H1 (cell line): ENCODE measurements at regions not wholly inside any gene's neighbourhood (a gene's known extent, or its start where the extent isn't known, plus 50 kb on each side); places are given as distances from the start of the nearest gene placed in this dataset.

Experiments
- CBX8 ChIP-seq: fragments of 300-800, 300-1000 bp; sonication (generic); IDR thresholded peaks from 2 replicates; pipeline ENCODE4 v1.7.1; 2016; ENCODE audit warnings: low read depth, low read length, borderline replicate concordance
- CHD7 ChIP-seq: fragments of 300-600 bp; sonication (generic); IDR thresholded peaks from 2 replicates; pipeline ENCODE4 v1.7.1; 2012; ENCODE audit warnings: low read length, moderate library complexity, mild to moderate bottlenecking, inconsistent platforms; ENCODE audit not compliant: insufficient replicate concordance
- MAX ChIP-seq: IDR thresholded peaks from 2 replicates; pipeline ENCODE4 v1.6.1; 2012; ENCODE audit warnings: inconsistent platforms
- POLR2AphosphoS5 ChIP-seq: IDR thresholded peaks from 2 replicates; pipeline ENCODE4 v1.6.1; 2011; ENCODE audit warnings: low read depth, low read length

- TF ChIP-seq CHD7 (no peak), POLR2AphosphoS5 (no peak), CBX8 (no peak), MAX (no peak)
Measured at GRCh38 chr2:8024506-8024905, 657.4 kb upstream of the ID2 start (continued).
